Ammon's horn (tissue), 1 donor: ENCODE measurements at regions not wholly inside any gene's neighbourhood (a gene's known extent, or its start where the extent isn't known, plus 50 kb on each side); places are given as distances from the start of the nearest gene placed in this dataset.
"Not testable (repeated sequence)": the region's sequence is repeated elsewhere in the genome, so short reads cannot be mapped to it uniquely, and the experiment has no call there.

Experiments used
- DNase-seq: peaks from one replicate; pipeline ENCODE4 v3.0.0-alpha.2; 2016; ENCODE audit warnings: low spot score

DNA sequence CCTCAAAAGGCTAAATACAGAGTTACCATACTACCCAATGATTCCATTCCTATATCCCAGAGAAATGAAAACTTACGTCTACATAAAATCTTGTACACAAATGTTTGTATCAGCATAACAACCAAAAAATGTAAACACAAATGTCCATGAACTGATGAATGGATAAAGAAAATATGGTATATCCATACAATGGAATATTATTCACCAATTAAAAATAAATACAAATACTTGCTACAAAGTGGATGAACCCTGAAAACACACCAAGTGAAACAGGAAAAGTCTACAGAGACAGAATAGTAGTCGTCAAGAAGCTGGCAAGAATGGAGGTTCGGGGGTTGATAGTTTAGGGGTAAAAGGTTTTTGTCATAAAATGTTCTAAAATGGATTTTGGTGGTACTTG lies 54.0 kb upstream of the ANKRD28 start:
- no peak for DNase-seq

DNA sequence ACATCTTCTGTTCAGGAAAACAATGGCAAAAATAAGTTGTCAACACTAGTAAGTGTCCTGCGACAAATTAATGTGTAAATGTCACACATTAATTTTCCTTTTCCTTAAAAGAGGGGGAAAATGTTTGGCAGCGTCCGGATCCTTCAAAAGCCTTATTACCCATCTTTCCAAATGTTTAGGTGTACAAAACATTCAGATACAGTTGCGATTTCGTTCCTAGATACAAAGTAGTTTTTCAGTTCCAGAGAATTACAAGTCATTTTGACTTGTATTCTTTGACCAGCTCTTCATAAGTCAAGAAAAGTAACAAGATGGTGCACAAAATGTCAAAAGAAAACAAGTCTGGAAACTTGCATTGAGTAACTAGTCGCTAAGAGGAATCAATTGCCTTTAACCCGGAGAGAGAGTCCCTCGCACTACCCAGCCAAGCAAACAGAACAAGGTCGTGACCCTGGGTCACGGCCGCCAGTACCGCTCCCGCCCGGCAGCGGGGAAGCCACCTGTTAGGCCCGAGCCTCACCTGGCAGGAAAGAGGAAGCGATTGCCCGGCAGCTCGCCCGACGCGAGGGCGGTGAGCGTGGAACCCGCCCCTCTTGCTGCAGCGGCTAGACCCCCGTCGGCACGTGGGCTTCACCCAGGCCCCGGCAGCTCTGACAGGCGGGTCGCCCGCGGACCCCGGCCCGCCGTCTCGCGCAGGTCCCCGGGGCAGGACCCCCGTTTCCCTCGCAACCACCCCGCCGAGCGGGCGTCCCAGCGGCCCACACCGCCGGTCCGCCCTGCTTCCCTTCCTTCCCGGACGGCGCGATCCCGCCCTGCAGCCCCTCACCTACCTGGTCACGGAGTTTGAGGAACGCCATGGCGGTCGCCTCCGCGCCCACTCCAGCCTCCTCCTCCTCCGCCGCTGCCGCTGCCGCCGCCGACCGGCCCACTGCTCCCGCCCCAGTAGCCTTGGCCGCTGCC lies 61.0 kb upstream of the ANKRD28 start:
- DNase-seq, result peak; percentile 5

DNA sequence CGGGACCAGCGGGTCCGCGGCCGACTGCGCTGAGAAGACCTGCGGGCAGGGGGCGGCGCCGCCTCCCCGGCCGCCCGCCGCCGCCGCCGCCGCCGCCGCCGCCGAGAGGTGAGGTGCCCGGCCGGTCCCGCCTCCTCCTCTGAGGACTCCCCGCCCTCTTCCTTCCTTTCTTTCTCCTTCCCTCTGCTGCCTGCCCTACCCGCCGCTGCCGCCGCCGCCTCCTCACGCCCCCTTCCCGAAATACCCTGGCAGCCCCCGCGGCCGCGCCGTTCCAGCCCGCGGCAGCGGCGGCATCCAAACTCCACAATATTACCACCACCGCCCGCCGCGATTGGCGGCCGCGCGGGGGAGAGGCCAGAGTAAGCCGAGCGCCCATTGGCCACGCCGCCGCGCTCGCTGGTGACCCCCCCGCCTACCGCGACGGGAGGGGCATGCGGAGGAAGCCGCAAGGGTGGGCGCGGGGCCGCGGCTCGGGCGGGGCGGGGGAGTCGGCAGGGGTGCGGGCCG lies 61.8 kb upstream of the ANKRD28 start:
- peak; percentile 92 for DNase-seq

DNA sequence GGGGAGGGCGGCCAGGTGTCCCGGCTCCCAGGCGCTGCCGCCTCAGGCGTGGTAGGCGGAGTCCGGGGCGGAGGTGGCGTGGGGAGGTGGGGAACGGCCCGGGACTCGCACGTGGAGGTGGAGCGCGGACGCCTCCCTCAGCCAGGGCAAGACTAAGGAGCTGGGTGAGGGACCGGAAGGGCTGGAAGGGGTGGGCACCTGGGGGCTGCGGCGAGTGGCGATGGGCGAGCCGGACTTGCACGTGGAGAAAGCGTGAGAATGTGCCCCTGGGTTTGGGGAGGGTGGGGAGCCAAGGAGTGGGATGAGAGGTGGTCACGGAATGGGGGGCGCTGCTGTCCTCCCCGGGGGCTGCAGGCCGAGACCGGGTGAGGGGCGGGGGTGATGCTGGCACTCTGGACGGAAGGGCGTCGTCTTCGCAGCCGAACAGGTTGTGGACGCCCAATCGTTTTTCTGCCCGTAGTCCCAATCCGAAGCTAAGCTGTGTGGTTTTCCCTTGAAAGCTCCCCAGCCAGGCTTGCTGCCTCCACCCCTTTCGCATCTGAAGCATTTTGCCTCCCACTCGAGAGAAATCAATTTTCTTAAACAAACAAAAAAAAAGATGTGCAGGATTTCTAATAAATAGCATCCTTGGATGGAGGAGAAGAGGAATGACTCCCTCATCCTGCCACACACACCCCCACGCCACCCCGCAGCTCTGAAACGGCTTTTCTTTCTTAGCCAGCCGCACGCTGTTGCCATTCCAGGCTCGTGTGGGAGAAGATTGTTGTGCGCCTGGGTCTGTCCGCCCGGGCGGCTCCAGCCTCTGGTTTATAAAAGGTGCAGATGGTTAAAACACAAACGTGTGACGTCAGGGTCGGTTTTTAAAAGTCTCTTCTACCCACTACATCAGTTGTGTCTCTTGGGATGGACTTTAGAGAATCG lies 62.5 kb upstream of the ANKRD28 start:
- DNase-seq, result peak; percentile 58

DNA sequence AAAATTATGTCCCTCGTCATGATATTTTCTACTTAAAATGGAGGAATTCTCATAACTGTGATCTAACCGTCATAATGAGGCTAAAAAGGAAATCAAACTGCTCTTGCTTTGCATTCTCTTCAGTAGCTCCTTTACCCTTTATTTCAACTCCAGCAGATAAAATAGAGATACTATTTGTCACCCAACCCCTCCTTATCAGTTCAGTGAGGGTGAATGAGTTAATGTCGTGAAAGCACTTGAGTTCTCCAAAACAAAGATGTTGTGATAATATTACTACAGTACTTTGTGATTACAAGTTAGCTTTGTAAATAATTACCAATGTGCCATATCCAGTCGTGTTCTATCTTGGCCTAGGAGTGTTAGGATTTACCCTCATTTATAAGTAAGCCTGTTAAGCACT lies 63.4 kb upstream of the ANKRD28 start:
- no peak for DNase-seq

DNA sequence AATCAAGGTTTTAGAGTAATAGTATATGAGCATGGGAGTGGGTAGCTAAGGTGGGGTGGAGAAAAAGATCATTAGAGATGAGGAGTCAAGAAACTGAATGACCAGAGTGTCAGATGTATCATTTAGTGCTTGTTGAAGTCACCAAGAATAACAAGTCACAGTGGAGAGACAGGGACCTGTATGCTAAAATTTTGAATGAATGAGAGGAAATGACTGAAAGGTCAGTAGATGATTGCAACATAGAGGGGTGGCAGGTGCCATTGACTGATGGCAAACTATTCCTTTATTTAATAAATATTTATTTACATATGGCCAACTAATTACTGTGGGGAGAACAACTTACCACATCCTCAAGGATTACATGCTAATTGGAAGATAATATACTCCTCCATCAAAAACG lies 75.0 kb upstream of the ANKRD28 start:
- no peak for DNase-seq

DNA sequence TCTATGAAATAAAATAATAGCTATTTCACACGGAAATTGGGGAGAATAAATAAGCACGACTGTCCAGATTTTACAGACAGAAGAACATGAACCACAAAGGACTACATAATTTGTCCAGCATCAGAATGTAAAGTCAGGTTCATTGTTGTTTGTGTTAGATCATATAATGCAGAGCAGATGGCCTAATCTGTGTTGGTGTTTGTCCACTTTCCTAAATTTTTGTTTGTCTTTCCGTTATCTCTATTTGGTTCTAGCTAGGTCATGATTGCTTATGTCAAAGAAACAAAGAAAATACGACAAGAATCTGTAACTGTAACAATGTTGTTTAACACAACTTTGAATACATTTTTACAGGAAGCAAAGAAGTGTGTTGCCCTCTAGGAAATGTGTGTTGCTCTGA lies 75.6 kb upstream of the ANKRD28 start:
- no peak for DNase-seq

DNA sequence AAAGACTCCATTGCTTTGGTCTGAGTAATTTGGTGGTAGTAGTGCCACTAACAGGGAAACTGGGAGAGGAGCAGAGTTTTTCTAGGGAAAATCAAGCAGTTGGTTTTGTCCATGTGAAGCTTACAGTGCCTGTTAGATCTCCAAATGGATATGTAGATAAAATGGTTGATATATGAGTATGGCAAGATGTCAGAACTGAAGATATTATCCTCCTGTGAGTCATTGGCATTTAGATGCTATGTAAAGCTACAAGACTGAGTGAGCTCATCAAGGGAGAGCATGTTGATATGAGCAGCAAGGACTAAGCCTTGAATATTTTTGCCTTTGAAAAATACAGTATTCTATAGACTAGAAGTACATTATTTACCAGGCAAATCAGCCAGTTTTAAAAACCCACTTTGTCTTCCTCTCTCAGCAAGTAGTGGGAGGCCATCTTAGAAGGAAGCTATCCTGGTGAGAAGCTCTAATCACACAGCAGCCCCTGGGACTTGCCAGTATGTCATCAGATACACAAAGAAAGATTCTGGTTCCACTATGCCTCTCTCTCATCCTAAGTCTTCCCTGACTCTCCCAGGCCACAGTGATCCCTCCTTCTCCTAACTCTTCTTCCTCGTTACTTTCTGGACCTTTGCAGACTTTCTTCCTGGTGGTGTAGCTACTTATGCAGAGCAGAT lies 77.4 kb upstream of the ANKRD28 start:
- DNase-seq, result no peak

DNA sequence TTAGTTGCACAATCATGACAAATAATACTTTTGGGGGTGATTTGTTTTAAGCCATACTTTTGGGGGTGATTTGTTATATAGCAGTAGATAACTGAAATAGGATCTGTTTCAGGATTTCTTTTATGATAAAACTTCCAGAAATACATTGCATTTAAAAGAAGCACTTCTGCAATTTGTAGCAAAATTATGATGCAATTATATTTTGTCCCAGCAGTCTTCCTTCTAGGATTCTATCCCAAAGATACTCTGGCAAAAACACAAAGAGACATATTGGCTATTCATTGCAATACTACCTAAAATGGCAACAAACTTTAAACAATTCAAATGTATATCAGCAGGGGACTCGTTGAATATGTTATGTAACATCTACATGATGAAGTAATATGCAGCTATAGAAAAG lies 78.9 kb upstream of the ANKRD28 start:
- no peak for DNase-seq

DNA sequence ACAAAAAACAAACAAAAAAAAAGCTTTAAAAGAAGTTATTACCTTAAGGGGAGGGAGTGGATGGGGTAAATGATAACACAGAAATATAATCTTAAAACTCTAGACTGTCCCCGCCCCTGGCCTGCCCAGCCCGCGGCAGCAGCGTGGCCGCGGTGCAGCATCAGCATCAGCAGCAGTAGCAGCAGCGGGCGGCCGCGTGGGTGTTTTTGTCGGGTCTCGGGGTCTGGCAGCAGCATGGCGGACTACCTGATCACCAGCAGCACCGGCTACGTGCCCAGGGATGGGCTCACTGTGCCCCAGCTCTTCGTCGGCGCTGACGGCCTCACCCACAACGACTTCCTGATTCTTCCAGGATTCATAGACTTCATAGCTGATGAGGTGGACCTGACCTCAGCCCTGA lies 80.0 kb upstream of the ANKRD28 start:
- no peak for DNase-seq

DNA sequence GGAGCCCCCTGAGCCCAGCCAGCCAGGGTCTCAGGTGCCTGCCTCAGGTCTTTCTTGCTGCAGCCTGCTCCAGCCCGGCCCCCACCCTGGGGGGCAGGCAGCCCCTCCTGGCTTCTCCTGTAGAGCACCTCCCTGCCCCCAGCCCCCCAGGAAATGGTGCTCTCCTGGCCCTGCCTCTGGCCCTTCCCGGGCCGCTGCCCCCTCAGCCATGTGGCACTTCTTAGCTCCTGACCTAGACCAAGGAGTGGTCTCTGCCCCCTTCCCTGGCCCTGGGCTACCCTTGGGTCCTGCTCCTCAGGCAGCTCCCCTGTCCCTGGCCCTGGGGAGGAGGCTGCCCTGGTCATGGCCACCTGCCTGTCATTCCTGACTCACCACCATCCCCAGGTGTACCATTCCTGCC lies 82.0 kb upstream of the ANKRD28 start:
- not testable (repeated sequence) for DNase-seq

DNA sequence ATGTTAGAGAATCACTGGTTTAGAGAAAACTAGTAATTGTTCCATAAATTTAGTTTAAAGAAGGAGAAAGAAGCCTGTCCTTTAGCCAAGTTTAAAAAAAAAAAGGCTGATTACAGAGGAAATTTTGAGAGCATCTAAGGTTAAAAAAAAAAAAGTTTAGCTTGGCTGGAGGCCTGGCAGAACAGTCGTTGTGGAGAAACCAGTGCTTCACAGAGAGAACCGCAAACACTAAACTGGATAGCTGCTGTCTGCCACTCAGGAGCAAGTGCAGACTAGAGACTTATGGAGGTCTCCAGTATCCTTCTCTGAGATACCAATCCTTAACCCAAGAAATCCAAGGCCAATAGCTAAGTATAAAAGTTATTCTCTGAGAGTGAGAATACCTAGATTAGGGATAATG lies 84.8 kb upstream of the ANKRD28 start:
- DNase-seq, result no peak

DNA sequence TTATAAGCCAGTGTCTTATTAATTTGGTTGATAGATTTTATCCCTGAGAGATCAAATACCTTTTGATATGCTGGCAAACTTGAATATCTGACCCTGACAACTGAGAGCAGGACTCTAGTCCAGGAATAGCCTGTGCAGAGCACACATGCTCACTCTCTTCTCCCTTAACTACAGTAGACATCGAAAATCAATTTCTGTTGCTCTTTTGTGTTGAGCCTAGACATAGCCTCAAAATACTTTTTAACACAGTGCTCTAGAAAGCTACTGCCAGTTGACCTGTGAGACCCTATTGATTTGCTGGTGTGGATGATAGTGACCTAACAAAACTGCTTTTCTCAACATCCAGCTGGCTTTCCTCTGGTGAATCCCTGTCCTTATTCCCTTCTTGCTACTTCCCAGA lies 86.4 kb upstream of the ANKRD28 start:
- DNase-seq, result no peak

DNA sequence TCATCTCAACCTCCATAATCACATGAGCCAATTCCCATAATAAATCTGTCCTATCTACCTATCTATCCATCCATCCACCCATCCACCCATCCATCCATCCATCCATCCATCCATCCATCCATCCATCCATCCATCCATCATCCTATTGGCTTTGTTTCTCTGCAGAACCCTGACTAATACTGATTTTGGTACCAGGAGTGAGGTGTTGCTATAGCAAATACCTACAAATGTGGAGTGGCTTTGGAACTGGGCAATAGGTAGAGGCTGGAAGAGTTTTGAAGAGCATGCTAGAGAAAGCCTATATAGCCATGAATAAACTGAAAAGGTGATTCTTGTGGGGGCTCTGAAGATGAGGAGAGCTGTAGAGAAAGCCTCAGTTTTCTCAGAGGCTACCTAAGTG lies 88.7 kb upstream of the ANKRD28 start:
- no peak for DNase-seq

DNA sequence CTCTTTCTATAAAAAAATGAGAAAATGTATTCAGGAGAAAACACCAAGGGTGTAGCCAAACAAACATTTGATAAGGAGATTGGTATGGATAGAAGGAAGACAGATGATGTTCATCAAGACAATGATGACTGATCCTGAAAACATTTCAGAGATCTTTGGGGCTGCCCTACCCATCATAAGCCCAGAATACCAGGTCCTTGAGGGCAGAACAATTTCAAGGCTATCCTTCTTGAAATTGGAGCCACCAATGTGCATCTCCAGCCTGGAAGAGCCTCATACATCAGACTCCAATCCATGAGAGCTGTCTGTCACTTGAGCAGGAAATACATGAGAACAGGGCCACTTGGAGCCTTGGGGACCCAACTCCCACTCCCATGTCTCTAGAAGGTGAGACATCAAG lies 89.5 kb upstream of the ANKRD28 start:
- DNase-seq, result no peak

DNA sequence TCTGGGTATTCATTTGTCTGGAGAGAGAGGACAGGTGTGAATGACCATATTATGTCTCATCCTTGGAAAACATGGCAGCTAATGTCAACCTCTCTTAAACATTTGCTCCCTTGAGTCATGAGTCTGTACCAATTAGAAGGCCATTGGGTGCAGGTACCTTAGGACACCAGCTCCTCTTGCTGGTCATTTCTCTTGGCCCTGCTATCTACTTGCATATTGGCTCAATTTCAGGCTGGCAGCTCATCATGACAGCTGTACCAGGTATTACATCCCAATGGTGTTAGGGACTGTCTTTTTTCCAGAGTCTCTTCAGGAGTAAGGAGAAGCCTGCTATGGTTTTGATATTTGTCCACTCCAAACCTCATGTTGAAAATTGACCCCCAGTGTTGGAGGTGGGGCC lies 92.2 kb upstream of the ANKRD28 start:
- no peak for DNase-seq

DNA sequence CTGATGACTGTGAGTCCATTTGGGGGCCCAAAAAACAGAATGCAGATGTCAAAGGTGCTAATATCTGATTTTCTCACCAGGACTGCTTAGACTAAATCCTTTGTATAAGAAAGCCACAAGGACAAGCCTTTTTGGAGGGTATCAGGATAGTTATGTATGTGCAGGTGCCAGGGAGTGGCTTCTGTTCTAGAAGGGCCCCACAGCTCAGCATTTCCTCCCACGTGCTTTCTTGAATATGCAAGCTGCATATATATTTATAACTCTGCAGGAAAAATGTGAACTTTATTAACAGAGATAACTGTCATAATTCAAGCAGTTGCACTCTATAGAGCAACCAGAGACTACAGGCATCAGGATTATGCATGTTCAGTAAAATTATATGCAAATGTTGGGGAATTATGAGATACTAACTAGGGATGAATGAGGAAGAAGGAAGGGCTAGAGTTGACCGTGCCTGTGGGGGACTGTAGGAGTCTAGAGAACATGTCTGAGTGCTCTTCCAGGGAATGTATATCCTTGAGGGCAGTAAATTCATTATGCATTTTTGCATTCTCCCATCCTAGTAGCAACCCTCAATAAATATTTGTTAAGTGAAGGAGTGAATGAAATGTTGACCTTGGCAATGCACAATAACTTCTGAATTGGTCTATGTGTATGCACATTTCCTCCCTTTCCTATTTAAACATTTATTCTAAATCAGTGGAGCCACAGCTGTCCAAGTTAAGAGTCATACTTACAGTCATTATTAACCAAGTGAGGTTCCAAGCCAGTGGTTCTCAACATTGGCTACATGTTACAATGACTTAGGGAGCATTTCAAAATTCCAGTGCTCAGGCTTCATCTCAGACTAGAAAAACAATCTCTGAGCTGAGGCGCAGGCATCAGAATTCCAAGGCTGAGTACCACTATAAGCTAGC lies 94.8 kb upstream of the ANKRD28 start:
- no peak for DNase-seq

DNA sequence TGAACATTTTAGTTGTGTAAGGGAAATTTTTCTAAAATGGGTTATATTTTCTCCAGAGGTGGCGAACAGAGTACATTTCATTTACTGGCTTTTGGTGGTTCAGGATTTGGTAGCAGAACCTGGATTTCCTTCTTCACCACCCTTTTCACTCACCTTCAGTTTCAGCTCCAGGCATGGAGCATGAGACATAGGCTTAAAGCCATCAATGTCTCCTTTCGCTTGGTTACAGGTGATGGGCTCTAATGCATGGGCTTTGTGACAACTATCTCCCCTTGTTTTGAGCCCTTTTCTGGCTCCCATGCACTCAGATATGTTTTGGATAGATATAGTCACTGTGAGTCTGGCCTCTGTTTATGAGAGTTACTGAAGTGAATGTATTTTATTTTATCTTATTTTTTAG lies 96.6 kb upstream of the ANKRD28 start:
- DNase-seq, result no peak

DNA sequence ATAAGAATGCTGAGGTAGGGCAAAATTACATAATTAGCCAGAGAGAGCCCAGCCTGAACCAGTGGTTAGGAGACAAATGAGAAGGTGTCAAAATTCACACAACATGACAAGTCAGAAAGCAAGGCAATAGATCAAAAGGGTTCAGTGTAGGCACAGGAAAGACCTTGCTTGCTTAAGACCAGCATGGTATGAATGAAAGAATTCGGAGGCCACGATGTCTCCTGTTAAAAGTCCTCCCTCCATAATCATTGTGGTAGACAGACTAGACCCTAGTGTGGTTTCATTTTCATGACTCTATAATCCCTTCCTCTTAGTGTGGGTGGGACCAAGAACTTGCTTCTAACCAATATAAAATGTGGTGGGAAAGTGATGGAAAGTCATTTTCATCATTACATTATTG lies 98.7 kb upstream of the ANKRD28 start:
- no peak for DNase-seq

DNA sequence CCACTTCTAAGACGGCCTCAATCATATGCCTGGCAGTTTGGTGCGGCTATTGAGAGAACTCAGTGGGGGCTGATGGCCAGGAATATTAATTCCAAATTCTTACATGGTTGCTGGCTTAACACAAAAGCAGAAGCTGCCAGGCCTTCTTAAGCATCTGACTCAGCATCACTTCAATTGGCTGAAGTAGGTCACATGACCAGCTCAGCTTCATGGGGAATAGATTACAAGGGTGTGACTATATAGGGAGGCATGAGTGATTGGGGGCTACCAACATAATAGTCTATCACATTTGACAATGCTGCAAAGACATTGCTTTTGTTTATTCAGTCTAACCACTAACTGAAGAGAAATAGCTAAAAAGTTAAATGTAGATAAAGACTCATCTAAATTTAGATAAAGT lies 101.6 kb upstream of the ANKRD28 start:
- no peak for DNase-seq

DNA sequence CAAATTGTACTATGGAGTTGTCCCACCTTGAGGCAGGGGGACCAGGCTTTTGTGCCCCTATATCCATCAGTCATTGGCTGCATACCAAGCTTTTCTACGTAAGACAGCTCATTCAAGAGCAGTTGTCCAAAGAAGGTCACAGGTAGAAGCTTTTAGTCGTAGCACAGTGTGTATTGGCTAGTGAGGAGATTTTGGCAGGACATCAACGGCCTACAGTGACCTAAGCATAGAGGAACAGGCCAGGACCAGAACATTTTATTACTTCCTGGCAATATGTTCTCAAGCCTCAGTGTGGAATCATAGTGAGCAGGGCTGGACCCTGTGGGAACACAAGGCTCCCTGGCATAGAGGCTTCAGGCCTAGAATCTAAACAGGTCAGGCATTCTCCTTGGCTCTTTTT lies 105.4 kb upstream of the ANKRD28 start:
- no peak for DNase-seq
